ENCODE measurements at regions not wholly inside any gene's neighbourhood (a gene's known extent, or its start where the extent isn't known, plus 50 kb on each side); places are given as distances from the start of the nearest gene placed in this dataset.

GRCh38 chr6:150302520-150303176 lies 66.2 kb upstream of the IYD start:
- no peak for TF ChIP-seq EGR1 (IDR thresholded peaks at IDR 0.05)
- no peak for TF ChIP-seq YY1 (IDR thresholded peaks at IDR 0.05; ENCODE audit: low read depth)
- TF ChIP-seq TAF1 (IDR thresholded peaks at IDR 0.05; ENCODE audit: low read depth): no peak
- TF ChIP-seq CREB1 (IDR thresholded peaks at IDR 0.05; ENCODE audit: low read depth): no peak
- no peak for TF ChIP-seq CEBPB (IDR thresholded peaks at IDR 0.05)
- TF ChIP-seq EP300 (IDR thresholded peaks at IDR 0.05; ENCODE audit: borderline replicate concordance): no peak
- TF ChIP-seq MAX (IDR thresholded peaks at IDR 0.05): no peak
- TF ChIP-seq NFIC (IDR thresholded peaks at IDR 0.05): no peak

Data from Ishikawa (cell line).